Endodermal cell (in vitro differentiated cells): ENCODE measurements at regions not wholly inside any gene's neighbourhood (a gene's known extent, or its start where the extent isn't known, plus 50 kb on each side); places are given as distances from the start of the nearest gene placed in this dataset.

Experiments
- DNase-seq: peaks from one replicate; pipeline ENCODE4 v3.0.0-alpha.2; 2017
- H3K27ac ChIP-seq: 2 replicates; pipeline ENCODE4 v1.5.1; 2013; ENCODE audit warnings: mild to moderate bottlenecking, low read depth, low read length, moderate library complexity
- H3K27me3 ChIP-seq: 2 replicates; pipeline ENCODE4 v1.6.1; 2013; ENCODE audit warnings: mild to moderate bottlenecking, low read length, moderate library complexity; ENCODE audit not compliant: insufficient read depth, control insufficient read depth, poor library complexity, severe bottlenecking
- H3K36me3 ChIP-seq: 2 replicates; pipeline ENCODE4 v1.7.0; 2013; ENCODE audit warnings: mild to moderate bottlenecking, low read length, moderate library complexity; ENCODE audit not compliant: control insufficient read depth, insufficient read depth
- H3K4me1 ChIP-seq: one replicate; pipeline ENCODE4 v1.7.0; 2013; ENCODE audit warnings: low read length; ENCODE audit not compliant: control insufficient read depth, insufficient read depth
- H3K4me3 ChIP-seq: 2 replicates; pipeline ENCODE4 v1.5.1; 2013; ENCODE audit warnings: mild to moderate bottlenecking, low read length, moderate library complexity
- H3K9ac ChIP-seq: 2 replicates; pipeline ENCODE4 v1.6.1; 2013; ENCODE audit warnings: mild to moderate bottlenecking, low read length, moderate library complexity; ENCODE audit not compliant: poor library complexity, severe bottlenecking; ENCODE audit errors: extremely low read depth
- H3K9me3 ChIP-seq: 2 replicates; pipeline ENCODE4 v1.6.1; 2013; ENCODE audit warnings: mild to moderate bottlenecking, low read length, moderate library complexity; ENCODE audit not compliant: control insufficient read depth
- H3K27ac Mint-ChIP-seq: 2 replicates; pipeline ENCODE4 v1.8.0; 2020; ENCODE audit warnings: mixed read lengths
- H3K27me3 Mint-ChIP-seq: 2 replicates; pipeline ENCODE4 v1.8.0; 2021; ENCODE audit warnings: mild to moderate bottlenecking, mixed read lengths; ENCODE audit not compliant: insufficient read depth
- H3K36me3 Mint-ChIP-seq: 2 replicates; pipeline ENCODE4 v1.8.0; 2020; ENCODE audit warnings: low read depth, mixed read lengths
- H3K4me1 Mint-ChIP-seq: 2 replicates; pipeline ENCODE4 v1.8.0; 2020; ENCODE audit warnings: mixed read lengths
- H3K4me3 Mint-ChIP-seq: 2 replicates; pipeline ENCODE4 v1.8.0; 2020; ENCODE audit warnings: mild to moderate bottlenecking, moderate library complexity, mixed read lengths
- H3K9me3 Mint-ChIP-seq: 2 replicates; pipeline ENCODE4 v1.8.0; 2020; ENCODE audit warnings: mild to moderate bottlenecking, mixed read lengths
- WGBS, 2 experiments: methylation state at CpG; one replicate each; pipeline versions ENCODE4 v1.1.5 to v1.1.7; 2013; ENCODE audit warnings: missing lambda C conversion rate in 2 of 2, mixed read lengths in 1 of 2; ENCODE audit not compliant: insufficient coverage in 1 of 2, insufficient read length in 1 of 2; 5-methylcytosine and 5-hydroxymethylcytosine counted together
- TF ChIP-seq, protein P1 (sequence below): fragments of 200-600 bp; sonication (generic); conservative IDR thresholded peaks from 2 replicates; pipeline ENCODE4 v1.5.0; 2021; ENCODE audit warnings: antibody characterized with exemption, mild to moderate bottlenecking

DNA sequence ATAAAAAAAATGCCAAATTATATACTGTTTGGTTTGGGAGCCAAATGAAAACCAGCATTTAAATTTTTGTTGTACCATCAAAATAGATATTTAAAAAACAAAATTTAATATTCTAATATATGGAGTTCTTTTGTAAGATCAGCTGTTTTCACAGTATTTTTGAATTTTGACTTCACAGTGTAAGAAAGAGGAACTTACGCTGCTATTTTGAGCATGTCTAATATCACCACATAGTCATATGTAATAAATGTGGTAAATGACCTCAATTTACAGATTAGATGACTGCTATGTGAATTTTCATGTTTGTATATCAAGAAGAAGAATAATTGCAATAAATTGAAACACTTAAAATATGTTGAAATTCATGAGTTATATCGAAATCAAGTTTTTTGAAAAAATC, 189.6 kb downstream of the ARRDC4 start:
- Mint-ChIP-seq H3K27ac (no peak overlapping the region), H3K4me3 (no peak overlapping the region), H3K27me3 (no peaks in the 10 kb centered on the region), H3K4me1 (peaks cover 7% of the 10 kb centered on the region), H3K36me3 (no peaks in the 10 kb centered on the region), H3K9me3 (no peaks in the 10 kb centered on the region)
- no peak overlapping the region for H3K27ac ChIP-seq
- no peak for DNase-seq
- no peaks in the 10 kb centered on the region for H3K9me3 ChIP-seq
- no peak overlapping the region for H3K9ac ChIP-seq
- TF ChIP-seq, protein P1, sequence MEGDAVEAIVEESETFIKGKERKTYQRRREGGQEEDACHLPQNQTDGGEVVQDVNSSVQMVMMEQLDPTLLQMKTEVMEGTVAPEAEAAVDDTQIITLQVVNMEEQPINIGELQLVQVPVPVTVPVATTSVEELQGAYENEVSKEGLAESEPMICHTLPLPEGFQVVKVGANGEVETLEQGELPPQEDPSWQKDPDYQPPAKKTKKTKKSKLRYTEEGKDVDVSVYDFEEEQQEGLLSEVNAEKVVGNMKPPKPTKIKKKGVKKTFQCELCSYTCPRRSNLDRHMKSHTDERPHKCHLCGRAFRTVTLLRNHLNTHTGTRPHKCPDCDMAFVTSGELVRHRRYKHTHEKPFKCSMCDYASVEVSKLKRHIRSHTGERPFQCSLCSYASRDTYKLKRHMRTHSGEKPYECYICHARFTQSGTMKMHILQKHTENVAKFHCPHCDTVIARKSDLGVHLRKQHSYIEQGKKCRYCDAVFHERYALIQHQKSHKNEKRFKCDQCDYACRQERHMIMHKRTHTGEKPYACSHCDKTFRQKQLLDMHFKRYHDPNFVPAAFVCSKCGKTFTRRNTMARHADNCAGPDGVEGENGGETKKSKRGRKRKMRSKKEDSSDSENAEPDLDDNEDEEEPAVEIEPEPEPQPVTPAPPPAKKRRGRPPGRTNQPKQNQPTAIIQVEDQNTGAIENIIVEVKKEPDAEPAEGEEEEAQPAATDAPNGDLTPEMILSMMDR = no peak
- H3K36me3 ChIP-seq = no peaks in the 10 kb centered on the region
- WGBS, 2 experiments = 100% methylated on average over 1 of the region's 2 CpGs; no CpG with 5 or more reads in 1 of the 2 experiments
- H3K4me1 ChIP-seq = peaks cover 3% of the 10 kb centered on the region
- no peak overlapping the region for H3K4me3 ChIP-seq
- no peaks in the 10 kb centered on the region for H3K27me3 ChIP-seq

DNA sequence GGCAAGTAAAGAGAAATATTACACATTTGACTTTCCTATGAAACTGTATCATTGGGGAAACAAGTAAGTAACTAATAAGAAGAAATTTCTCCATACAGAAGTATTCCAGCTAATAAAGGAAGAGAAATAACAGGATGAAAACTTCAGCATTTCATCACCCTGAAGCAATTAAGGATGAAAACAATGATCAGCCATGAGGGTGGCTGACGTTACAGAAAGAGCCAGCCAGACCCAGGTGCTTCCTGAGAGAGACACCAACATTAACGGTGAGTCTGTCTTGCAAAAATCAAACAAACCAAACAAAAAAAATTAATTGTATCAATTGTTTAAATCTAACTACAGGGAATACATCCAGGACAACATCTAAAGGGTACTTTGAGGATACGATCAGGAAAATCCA, 190.0 kb downstream of the ARRDC4 start:
- H3K36me3 Mint-ChIP-seq = no peaks in the 10 kb centered on the region
- H3K27me3 Mint-ChIP-seq = no peaks in the 10 kb centered on the region
- 81 to 92% methylated on average over 3 of the region's 3 CpGs for WGBS, 2 experiments
- DNase-seq = no peak
- Histone ChIP-seq H3K9ac (no peak overlapping the region), H3K4me1 (peaks cover 3% of the 10 kb centered on the region), H3K36me3 (no peaks in the 10 kb centered on the region), H3K9me3 (no peaks in the 10 kb centered on the region), H3K4me3 (no peak overlapping the region), H3K27ac (no peak overlapping the region), H3K27me3 (no peaks in the 10 kb centered on the region)
- H3K9me3 Mint-ChIP-seq = no peaks in the 10 kb centered on the region
- TF ChIP-seq, protein P1 = no peak
- H3K4me3 Mint-ChIP-seq = no peak overlapping the region
- no peak overlapping the region for H3K27ac Mint-ChIP-seq
- peaks cover 11% of the 10 kb centered on the region for H3K4me1 Mint-ChIP-seq

DNA sequence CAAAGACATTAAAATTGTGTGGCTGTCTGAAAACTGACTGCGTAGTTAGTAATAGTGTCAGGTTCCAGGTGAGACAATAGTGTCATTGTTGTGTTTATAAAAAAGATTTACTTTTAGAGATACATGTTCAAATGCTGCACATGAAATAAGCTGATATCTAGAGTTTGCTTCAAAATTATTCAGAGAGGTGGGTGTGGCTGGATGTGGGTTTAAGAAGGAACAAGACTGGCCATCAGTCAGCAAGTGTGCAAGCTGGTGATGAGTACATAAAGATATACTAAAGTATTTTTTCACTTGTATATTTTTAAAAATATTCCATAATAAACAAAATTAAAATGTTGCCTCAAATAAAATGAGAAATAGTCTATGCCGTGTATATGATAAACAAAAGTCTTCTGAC, 190.6 kb downstream of the ARRDC4 start:
- Mint-ChIP-seq H3K4me1 (peaks cover 15% of the 10 kb centered on the region), H3K27me3 (no peaks in the 10 kb centered on the region), H3K27ac (no peak overlapping the region), H3K4me3 (no peak overlapping the region), H3K9me3 (no peaks in the 10 kb centered on the region), H3K36me3 (no peaks in the 10 kb centered on the region)
- Histone ChIP-seq H3K36me3 (no peaks in the 10 kb centered on the region), H3K4me3 (no peak overlapping the region), H3K27ac (no peak overlapping the region), H3K4me1 (peaks cover 3% of the 10 kb centered on the region), H3K9me3 (no peaks in the 10 kb centered on the region), H3K9ac (no peak overlapping the region), H3K27me3 (no peaks in the 10 kb centered on the region)
- WGBS, 2 experiments = 86% methylated on average over 1 of the region's 2 CpGs; no CpG with 5 or more reads in 1 of the 2 experiments
- TF ChIP-seq, protein P1 = no peak
- DNase-seq = no peak
